GM12878 (cell line): ENCODE measurements at regions not wholly inside any gene's neighbourhood (a gene's known extent, or its start where the extent isn't known, plus 50 kb on each side); places are given as distances from the start of the nearest gene placed in this dataset.
"Not testable (repeated sequence)": the region's sequence is repeated elsewhere in the genome, so short reads cannot be mapped to it uniquely, and the experiment has no call there.

ENCODE experiments used
- ATAC-seq: fragments of 200-7000 bp; cut with Tn5 transposase; 3 replicates; pipeline ENCODE4 v1.9.1; 2020; ENCODE audit warnings: mild to moderate bottlenecking, moderate library complexity
- BruUV-seq: library from RNA; stranded (reverse); fragments of 400-500 nt; replicated peaks from 2 replicates; lab custom pipeline; 2021; lab: Mats Ljungman, UMichigan
- CTCF ChIA-PET: fragments of 300-600 bp; sonication (Branson Sonifier 250); formaldehyde crosslinking; extraction: SDS; loops from one replicate; lab custom pipeline; 2021; ENCODE audit warnings: inconsistent platforms; lab: Yijun Ruan, JAX
- POLR2A ChIA-PET: fragments of 350-600 bp; formaldehyde crosslinking; extraction: SDS; loops from one replicate; lab custom pipeline; 2021; ENCODE audit warnings: inconsistent platforms; lab: Charles Lee
- RAD21 ChIA-PET: fragments of 300-600 bp; sonication (Branson Sonifier 250); formaldehyde crosslinking; loops from one replicate; lab custom pipeline; 2023; ENCODE audit warnings: antibody characterized with exemption; ENCODE audit not compliant: unreplicated experiment; lab: Charles Lee
- SMC1A ChIA-PET: fragments of 300-600 bp; sonication (Branson Sonifier 250); formaldehyde crosslinking; loops from one replicate; lab custom pipeline; 2023; ENCODE audit not compliant: unreplicated experiment, uncharacterized antibody; lab: Charles Lee
- DNase-seq: peaks from one replicate; pipeline ENCODE4 v3.0.0-alpha.2; 2011; ENCODE audit warnings: low read depth, low spot score
- FAIRE-seq: peaks from 3 replicates; lab custom pipeline; 2011; peaks lifted over from hg19 to GRCh38; lab: Jason Lieb, UNC
- H2AFZ ChIP-seq: 2 replicates; pipeline ENCODE4 v1.6.0; 2011; ENCODE audit warnings: low read depth, low read length, control low read depth; ENCODE audit not compliant: control insufficient read depth
- H3K27ac ChIP-seq: 2 replicates; pipeline ENCODE4 v1.5.1; 2011; ENCODE audit warnings: control low read depth; ENCODE audit not compliant: control insufficient read depth, insufficient read depth
- H3K27me3 ChIP-seq, 2 experiments: replicated peaks in 1 of 2; 2 replicates each; pipeline versions ENCODE4 v1.6.0 to v1.6.1; 2011; ENCODE audit warnings: low read length in 1 of 2; ENCODE audit not compliant: control insufficient read depth in 2 of 2, insufficient read depth in 2 of 2
- H3K36me3 ChIP-seq, 2 experiments: 2 replicates each; pipeline ENCODE4 v1.5.1; 2011; ENCODE audit warnings: low read length in 1 of 2; ENCODE audit not compliant: control insufficient read depth in 2 of 2, insufficient read depth in 2 of 2
- H3K4me1 ChIP-seq: 2 replicates; pipeline ENCODE4 v1.6.1; 2011; ENCODE audit warnings: mild to moderate bottlenecking, low read length, moderate library complexity, mixed read lengths; ENCODE audit not compliant: control insufficient read depth, insufficient read depth
- H3K4me2 ChIP-seq: 2 replicates; pipeline ENCODE4 v1.6.0; 2011; ENCODE audit warnings: control low read depth; ENCODE audit not compliant: control insufficient read depth, insufficient read depth
- H3K4me3 ChIP-seq: fragments of 200-600 bp; sonication (generic); 2 replicates; pipeline ENCODE4 v1.5.1; 2016
- H3K79me2 ChIP-seq: 2 replicates; pipeline ENCODE4 v1.6.0; 2011; ENCODE audit warnings: low read length; ENCODE audit not compliant: control insufficient read depth, insufficient read depth
- H3K9ac ChIP-seq: 2 replicates; pipeline ENCODE4 v1.8.0; 2011; ENCODE audit warnings: low read length, control low read depth, mixed read lengths; ENCODE audit not compliant: control insufficient read depth, insufficient read depth
- H3K9me3 ChIP-seq: replicated peaks from 3 replicates; pipeline ENCODE4 v1.5.1; 2011; ENCODE audit warnings: mild to moderate bottlenecking, low read length; ENCODE audit not compliant: control insufficient read depth, insufficient read depth
- H4K20me1 ChIP-seq: 2 replicates; pipeline ENCODE4 v1.6.0; 2011; ENCODE audit not compliant: control insufficient read depth, insufficient read depth
- HCFC1 ChIP-seq: fragments of 150-350 bp; IDR thresholded peaks from 2 replicates; pipeline ENCODE4 v1.6.1; 2014; ENCODE audit warnings: low read length
- HDGF ChIP-seq: fragments of 450-650 bp; IDR thresholded peaks from 2 replicates; pipeline ENCODE4 v1.6.1; 2016; ENCODE audit warnings: antibody characterized with exemption
- RELA ChIP-seq: fragments of 450-650 bp; IDR thresholded peaks from 2 replicates; pipeline ENCODE4 v1.8.0; 2014; ENCODE audit warnings: borderline replicate concordance; ENCODE audit not compliant: partially characterized antibody
- WGBS: methylation state at CpG from one replicate; pipeline ENCODE4 v1.1.6; 2016; ENCODE audit warnings: low lambda C conversion rate; ENCODE audit not compliant: insufficient replicate concordance, insufficient coverage; ENCODE audit errors: missing lambda C conversion rate; 5-methylcytosine and 5-hydroxymethylcytosine counted together
- in situ Hi-C: fragments of 300-500 bp; cut with MboI; formaldehyde crosslinking; loops from 9 replicates; pipeline ENCODE4 v1.14.3; 2018; ENCODE audit warnings: mixed read lengths
- intact Hi-C: fragments of 100-400 bp; cut with micrococcal nuclease; formaldehyde crosslinking; loops from one replicate; pipeline ENCODE4 v1.14.2; 2022; ENCODE audit not compliant: unreplicated experiment
- TF ChIP-seq, protein P1 (sequence below): fragments of 450-650 bp; formaldehyde crosslinking; IDR thresholded peaks from 2 replicates; pipeline ENCODE4 v1.4.0; 2020; ENCODE audit warnings: mild to moderate bottlenecking, moderate library complexity
- TF ChIP-seq, protein P2 (sequence below): IDR thresholded peaks from 2 replicates; pipeline ENCODE4 v1.6.1; 2011; ENCODE audit warnings: borderline replicate concordance, low read depth, mild to moderate bottlenecking, moderate library complexity, mixed read lengths, low read length; ENCODE audit not compliant: insufficient read depth; ENCODE audit errors: extremely low read length

DNA sequence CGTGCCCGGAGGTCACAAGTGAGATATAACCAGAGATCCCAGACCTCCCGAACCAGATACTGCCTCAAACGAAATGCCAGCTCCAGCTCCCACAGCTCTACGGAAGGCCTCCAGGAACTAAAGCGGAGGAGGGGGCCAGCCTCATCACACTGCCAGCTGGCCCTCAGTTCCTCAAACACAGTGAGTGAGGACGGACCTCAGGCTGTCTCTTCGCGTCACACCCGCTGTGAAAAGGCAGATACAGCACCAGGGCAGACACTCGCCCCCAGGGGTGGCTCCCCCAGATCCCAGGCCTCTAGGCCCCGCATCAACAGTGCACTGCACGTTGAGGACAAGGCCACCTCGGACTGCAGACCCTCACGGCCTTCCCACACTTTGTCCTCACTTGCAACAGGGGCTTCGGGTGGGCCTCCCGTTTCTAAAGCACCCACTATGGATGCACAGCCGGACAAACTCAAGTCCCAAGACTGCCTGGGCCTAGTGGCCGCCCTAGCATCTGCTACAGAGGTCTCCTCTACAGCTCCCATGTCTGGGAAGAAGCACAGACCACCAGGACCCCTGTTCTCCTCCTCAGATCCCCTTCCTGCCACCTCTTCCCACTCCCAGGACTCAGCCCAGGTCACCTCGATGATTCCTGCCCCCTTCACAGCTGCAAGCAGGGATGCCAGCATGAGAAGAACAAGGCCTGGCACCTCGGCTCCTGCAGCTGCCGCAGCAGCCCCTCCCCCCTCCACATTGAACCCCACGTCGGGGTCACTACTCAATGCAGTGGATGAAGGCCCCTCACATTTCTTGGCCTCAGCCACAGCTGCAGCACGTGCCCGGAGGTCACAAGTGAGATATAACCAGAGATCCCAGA, 149.3 kb upstream of the C1QTNF3 start:
- H4K20me1 ChIP-seq, RAD21 ChIA-PET, H3K9ac ChIP-seq, H2AFZ ChIP-seq, POLR2A ChIA-PET, BruUV-seq, H3K4me2 ChIP-seq, H3K79me2 ChIP-seq, FAIRE-seq, H3K4me1 ChIP-seq, H3K27me3 ChIP-seq, H3K36me3 ChIP-seq, ATAC-seq, H3K4me3 ChIP-seq, intact Hi-C loops, H3K27ac ChIP-seq, SMC1A ChIA-PET, DNase-seq, H3K9me3 ChIP-seq: not testable (repeated sequence)
- in situ Hi-C loops = loop anchor here (25.0 kb wide), 1 partner anchor 670 kb away; no protein-coding TSS in a partner anchor
- peak; percentile 65; the same call in 1 of the 2 replicates for TF ChIP-seq HDGF
- TF ChIP-seq, protein P1, sequence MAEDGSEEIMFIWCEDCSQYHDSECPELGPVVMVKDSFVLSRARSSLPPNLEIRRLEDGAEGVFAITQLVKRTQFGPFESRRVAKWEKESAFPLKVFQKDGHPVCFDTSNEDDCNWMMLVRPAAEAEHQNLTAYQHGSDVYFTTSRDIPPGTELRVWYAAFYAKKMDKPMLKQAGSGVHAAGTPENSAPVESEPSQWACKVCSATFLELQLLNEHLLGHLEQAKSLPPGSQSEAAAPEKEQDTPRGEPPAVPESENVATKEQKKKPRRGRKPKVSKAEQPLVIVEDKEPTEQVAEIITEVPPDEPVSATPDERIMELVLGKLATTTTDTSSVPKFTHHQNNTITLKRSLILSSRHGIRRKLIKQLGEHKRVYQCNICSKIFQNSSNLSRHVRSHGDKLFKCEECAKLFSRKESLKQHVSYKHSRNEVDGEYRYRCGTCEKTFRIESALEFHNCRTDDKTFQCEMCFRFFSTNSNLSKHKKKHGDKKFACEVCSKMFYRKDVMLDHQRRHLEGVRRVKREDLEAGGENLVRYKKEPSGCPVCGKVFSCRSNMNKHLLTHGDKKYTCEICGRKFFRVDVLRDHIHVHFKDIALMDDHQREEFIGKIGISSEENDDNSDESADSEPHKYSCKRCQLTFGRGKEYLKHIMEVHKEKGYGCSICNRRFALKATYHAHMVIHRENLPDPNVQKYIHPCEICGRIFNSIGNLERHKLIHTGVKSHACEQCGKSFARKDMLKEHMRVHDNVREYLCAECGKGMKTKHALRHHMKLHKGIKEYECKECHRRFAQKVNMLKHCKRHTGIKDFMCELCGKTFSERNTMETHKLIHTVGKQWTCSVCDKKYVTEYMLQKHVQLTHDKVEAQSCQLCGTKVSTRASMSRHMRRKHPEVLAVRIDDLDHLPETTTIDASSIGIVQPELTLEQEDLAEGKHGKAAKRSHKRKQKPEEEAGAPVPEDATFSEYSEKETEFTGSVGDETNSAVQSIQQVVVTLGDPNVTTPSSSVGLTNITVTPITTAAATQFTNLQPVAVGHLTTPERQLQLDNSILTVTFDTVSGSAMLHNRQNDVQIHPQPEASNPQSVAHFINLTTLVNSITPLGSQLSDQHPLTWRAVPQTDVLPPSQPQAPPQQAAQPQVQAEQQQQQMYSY = peak; percentile 38; the same call in 1 of the 2 replicates
- TF ChIP-seq, protein P2, sequence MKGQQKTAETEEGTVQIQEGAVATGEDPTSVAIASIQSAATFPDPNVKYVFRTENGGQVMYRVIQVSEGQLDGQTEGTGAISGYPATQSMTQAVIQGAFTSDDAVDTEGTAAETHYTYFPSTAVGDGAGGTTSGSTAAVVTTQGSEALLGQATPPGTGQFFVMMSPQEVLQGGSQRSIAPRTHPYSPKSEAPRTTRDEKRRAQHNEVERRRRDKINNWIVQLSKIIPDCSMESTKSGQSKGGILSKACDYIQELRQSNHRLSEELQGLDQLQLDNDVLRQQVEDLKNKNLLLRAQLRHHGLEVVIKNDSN = peak; percentile 16
- peak; percentile 48 for TF ChIP-seq RELA
- 0 out of 2 replicates have a peak, but pooled peaks have one; percentile 19 for TF ChIP-seq HCFC1
- CTCF ChIA-PET = interaction anchor here (2.0 kb wide), 1 partner anchor 195 kb away, joined by 5 read pairs; no protein-coding TSS in a partner anchor
- WGBS = 91% methylated on average over 26 of the region's 26 CpGs

DNA sequence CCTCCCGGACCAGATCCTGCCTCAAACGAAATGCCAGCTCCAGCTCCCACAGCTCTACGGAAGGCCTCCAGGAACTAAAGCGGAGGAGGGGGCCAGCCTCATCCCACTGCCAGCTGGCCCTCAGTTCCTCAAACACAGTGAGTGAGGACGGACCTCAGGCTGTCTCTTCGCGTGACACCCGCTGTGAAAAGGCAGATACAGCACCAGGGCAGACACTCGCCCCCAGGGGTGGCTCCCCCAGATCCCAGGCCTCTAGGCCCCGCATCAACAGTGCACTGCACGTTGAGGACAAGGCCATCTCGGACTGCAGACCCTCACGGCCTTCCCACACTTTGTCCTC, 149.9 kb upstream of the C1QTNF3 start:
- H3K27me3 ChIP-seq, ATAC-seq, BruUV-seq, DNase-seq, H4K20me1 ChIP-seq, RAD21 ChIA-PET, H3K4me1 ChIP-seq, H3K9ac ChIP-seq, H3K79me2 ChIP-seq, FAIRE-seq, H2AFZ ChIP-seq, H3K36me3 ChIP-seq, H3K27ac ChIP-seq, H3K4me3 ChIP-seq, H3K9me3 ChIP-seq, H3K4me2 ChIP-seq, intact Hi-C loops, POLR2A ChIA-PET: not testable (repeated sequence)
- WGBS = 94% methylated on average over 12 of the region's 13 CpGs
- SMC1A ChIA-PET = interaction anchor here (1.0 kb wide), 1 partner anchor 387 kb away, joined by 3 read pairs; no protein-coding TSS in a partner anchor
- CTCF ChIA-PET = interaction anchor here (2.0 kb wide), 1 partner anchor 195 kb away, joined by 5 read pairs; no protein-coding TSS in a partner anchor
- in situ Hi-C loops = loop anchor here (25.0 kb wide), 1 partner anchor 669 kb away; no protein-coding TSS in a partner anchor
